ENCODE measurements at regions not wholly inside any gene's neighbourhood (a gene's known extent, or its start where the extent isn't known, plus 50 kb on each side); places are given as distances from the start of the nearest gene placed in this dataset.

- Histone ChIP-seq H3K79me1 (ENCODE audit: low read depth, low read length) (no peaks in the 10 kb centered on the region), H3K4me3 (ENCODE audit: extremely low read depth in 1 of 4, insufficient read depth in 2 of 4, low read depth in 3 of 4, low read length in 4 of 4) (no peak overlapping the region), H2BK20ac (ENCODE audit: low read length) (no peak overlapping the region), H2AFZ (ENCODE audit: low read length) (no peak overlapping the region), H3K36me3 (ENCODE audit: control insufficient read depth in 2 of 4, insufficient read depth in 4 of 4, low read length in 3 of 4) (no peaks in the 10 kb centered on the region), H3K4me2 (ENCODE audit: insufficient read depth in 1 of 2, low read depth in 2 of 2, low read length in 2 of 2) (no peak overlapping the region), H2BK12ac (ENCODE audit: low read depth, low read length) (no peak overlapping the region), H3K23ac (ENCODE audit: insufficient read length) (no peak overlapping the region), H3K14ac (ENCODE audit: insufficient read length) (no peak overlapping the region), H4K20me1 (replicated peaks in 1 of 2; ENCODE audit: control insufficient read depth in 1 of 2, insufficient read depth in 2 of 2, low read length in 2 of 2) (no peaks in the 10 kb centered on the region), H3K79me2 (ENCODE audit: control insufficient read depth in 1 of 2, insufficient read depth in 2 of 2, low read length in 2 of 2) (no peaks in the 10 kb centered on the region), H4K91ac (replicated peaks; ENCODE audit: insufficient read length, low read length) (no peak overlapping the region), H4K5ac (ENCODE audit: insufficient read length, low read depth, low read length) (no peak overlapping the region), H2BK5ac (ENCODE audit: low read depth, low read length) (no peak overlapping the region), H3K27ac (ENCODE audit: low read depth, low read length) (no peak overlapping the region), H3K4ac (replicated peaks; ENCODE audit: insufficient read length, low read depth, low read length) (no peak overlapping the region), H3K23me2 (ENCODE audit: low read depth, low read length) (no peaks in the 10 kb centered on the region), H3K9me3 (ENCODE audit: insufficient read depth in 2 of 2, low read depth in 1 of 2, low read length in 1 of 2) (no peaks in the 10 kb centered on the region), H3K18ac (ENCODE audit: extremely low read depth, low read length) (no peak overlapping the region), H3K4me1 (replicated peaks in 1 of 4; ENCODE audit: control insufficient read depth in 3 of 4, insufficient read depth in 4 of 4, low read length in 3 of 4) (peaks cover 0 to 2% (median 0%) of the 10 kb centered on the region in 4 experiments; a peak in 1 of 7 replicates), H2BK120ac (replicated peaks; ENCODE audit: low read depth, low read length) (no peak overlapping the region), H4K8ac (ENCODE audit: extremely low read depth, insufficient read depth, low read length) (no peak overlapping the region), H3K56ac (replicated peaks; ENCODE audit: insufficient read length, low read depth, low read length) (no peak overlapping the region), H2AK5ac (ENCODE audit: low read depth, low read length) (no peak overlapping the region), H2BK15ac (ENCODE audit: low read length) (no peak overlapping the region), H3K9ac (replicated peaks in 1 of 4; ENCODE audit: extremely low read depth in 1 of 4, low read depth in 3 of 4, low read length in 3 of 4) (no peak overlapping the region), H3K27me3 (replicated peaks in 1 of 4; ENCODE audit: control insufficient read depth in 3 of 4, extremely low read depth in 1 of 4, insufficient read depth in 3 of 4, low read length in 3 of 4) (no peaks in the 10 kb centered on the region)
- no peak for DNase-seq (ENCODE audit: low read depth in 1 of 2, low spot score in 2 of 2)
- no peak for FAIRE-seq
- ChIA-PET CTCF (ENCODE audit: partially characterized antibody) (interaction anchor here (1.3 kb wide), 1 partner anchor 8 kb away, joined by 3 read pairs; no protein-coding TSS in a partner anchor), POLR2A (ENCODE audit: partially characterized antibody) (interaction anchor here (1.4 kb wide), 1 partner anchor 21 kb away, joined by 3 read pairs; no protein-coding TSS in a partner anchor)
- WGBS, 2 experiments (ENCODE audit: extremely low coverage in 1 of 2, insufficient coverage in 1 of 2, insufficient read length in 1 of 2, insufficient replicate concordance in 2 of 2, low coverage in 1 of 2, low lambda C conversion rate in 2 of 2, missing lambda C conversion rate in 1 of 2), result 83% methylated on average over 4 of the region's 4 CpGs; no CpG with 5 or more reads in 1 of the 2 experiments
- no peak for TF ChIP-seq SAP30 (IDR thresholded peaks at IDR 0.05; ENCODE audit: insufficient read depth, insufficient replicate concordance, low read length)
- TF ChIP-seq EGR1 (IDR thresholded peaks at IDR 0.05; ENCODE audit: borderline replicate concordance, low read depth, low read length), result no peak
- no peak for TF ChIP-seq SP2 (IDR thresholded peaks at IDR 0.05; ENCODE audit: low read length)
- no peak for TF ChIP-seq PHF8 (conservative IDR thresholded peaks at IDR 0.05; ENCODE audit: low read depth, low read length)
- TF ChIP-seq RXRA (IDR thresholded peaks at IDR 0.05; ENCODE audit: insufficient read depth, low read depth, low read length), result no peak
- no peak for TF ChIP-seq CEBPB (IDR thresholded peaks at IDR 0.05; ENCODE audit: low read depth, low read length)
- no peak for TF ChIP-seq SIRT6 (IDR thresholded peaks at IDR 0.05; ENCODE audit: low read length)
- TF ChIP-seq GABPA (IDR thresholded peaks at IDR 0.05; ENCODE audit: borderline replicate concordance, insufficient read depth, low read length), result no peak
- TF ChIP-seq EP300 (IDR thresholded peaks at IDR 0.05; ENCODE audit: borderline replicate concordance in 1 of 2, low read depth in 2 of 2, low read length in 2 of 2), result no peak
- no peak for TF ChIP-seq ATF3 (IDR thresholded peaks at IDR 0.05; ENCODE audit: insufficient read depth, low read depth, low read length)
- TF ChIP-seq CTBP2 (IDR thresholded peaks at IDR 0.05; ENCODE audit: borderline replicate concordance, insufficient read depth, insufficient read length, low read length), result no peak
- no peak for TF ChIP-seq ZNF274 (IDR thresholded peaks at IDR 0.05; ENCODE audit: borderline replicate concordance, extremely low read depth, low read length)
Measured at GRCh38 chr10:50951365-50951764, 65.9 kb upstream of the A1CF start.

Measured in H1 (cell line).